ENCODE measurements at regions not wholly inside any gene's neighbourhood (a gene's known extent, or its start where the extent isn't known, plus 50 kb on each side); places are given as distances from the start of the nearest gene placed in this dataset.

- H3K4me1 ChIP-seq, result no peaks in the 10 kb centered on the region
- no TSS peak for BruUV-seq (replicated peaks)
- no peaks in the 10 kb centered on the region for H3K4me1 Mint-ChIP-seq (ENCODE audit: low read depth, unreplicated experiment)
- intact Hi-C loops (cut with micrococcal nuclease; ENCODE audit: unreplicated experiment), result no loop called here
- no peaks in the 10 kb centered on the region for H3K9me3 ChIP-seq
- CTCF ChIA-PET, result no interaction called here
- H3K36me3 Mint-ChIP-seq (ENCODE audit: insufficient read depth, unreplicated experiment), result no peaks in the 10 kb centered on the region
- no peak overlapping the region for H3K27ac Mint-ChIP-seq (ENCODE audit: unreplicated experiment)
- no peak for TF ChIP-seq CTCF (IDR thresholded peaks at IDR 0.05; ENCODE audit: insufficient read depth in 1 of 2, low read depth in 1 of 2, low read length in 1 of 2, severe bottlenecking in 1 of 2, unreplicated experiment in 1 of 2)
- H3K4me3 ChIP-seq (ENCODE audit: low read depth, low read length), result no peak overlapping the region
- H3K27me3 ChIP-seq (replicated peaks; ENCODE audit: control insufficient read depth, insufficient read depth, low read length), result no peaks in the 10 kb centered on the region
- H3K36me3 ChIP-seq (ENCODE audit: control insufficient read depth, insufficient read depth, low read length), result no peaks in the 10 kb centered on the region
- POLR2A ChIA-PET, result no interaction called here
- H3K9me3 Mint-ChIP-seq (ENCODE audit: unreplicated experiment), result no peaks in the 10 kb centered on the region
- DNase-seq, result no peak
- H3K4me3 Mint-ChIP-seq (ENCODE audit: unreplicated experiment), result no peak overlapping the region
- H3K27me3 Mint-ChIP-seq (ENCODE audit: insufficient read depth, unreplicated experiment), result peaks cover 6% of the 10 kb centered on the region
Measured at GRCh38 chr18:30386624-30387023, 655.9 kb downstream of the DSC3 start.

- Histone ChIP-seq H3K9me3 (no peaks in the 10 kb centered on the region), H3K27me3 (replicated peaks; ENCODE audit: control insufficient read depth, insufficient read depth, low read length) (no peaks in the 10 kb centered on the region), H3K36me3 (ENCODE audit: control insufficient read depth, insufficient read depth, low read length) (no peaks in the 10 kb centered on the region), H3K4me3 (ENCODE audit: low read depth, low read length) (no peak overlapping the region), H3K4me1 (no peaks in the 10 kb centered on the region)
- POLR2A ChIA-PET, result no interaction called here
- CTCF ChIA-PET, result no interaction called here
- H3K27ac Mint-ChIP-seq (ENCODE audit: unreplicated experiment), result no peak overlapping the region
- intact Hi-C loops (cut with micrococcal nuclease; ENCODE audit: unreplicated experiment), result no loop called here
- peaks cover 6% of the 10 kb centered on the region for H3K27me3 Mint-ChIP-seq (ENCODE audit: insufficient read depth, unreplicated experiment)
- BruUV-seq (replicated peaks), result no TSS peak
- no peak overlapping the region for H3K4me3 Mint-ChIP-seq (ENCODE audit: unreplicated experiment)
- no peaks in the 10 kb centered on the region for H3K9me3 Mint-ChIP-seq (ENCODE audit: unreplicated experiment)
- no peak for DNase-seq
- no peaks in the 10 kb centered on the region for H3K36me3 Mint-ChIP-seq (ENCODE audit: insufficient read depth, unreplicated experiment)
- no peaks in the 10 kb centered on the region for H3K4me1 Mint-ChIP-seq (ENCODE audit: low read depth, unreplicated experiment)
- no peak for TF ChIP-seq CTCF (IDR thresholded peaks at IDR 0.05; ENCODE audit: insufficient read depth in 1 of 2, low read depth in 1 of 2, low read length in 1 of 2, severe bottlenecking in 1 of 2, unreplicated experiment in 1 of 2)
Measured at GRCh38 chr18:30385684-30386083, 656.9 kb downstream of the DSC3 start.

GRCh38 chr18:30381826-30382225 is 660.7 kb downstream of the DSC3 start:
- DNase-seq, result no peak
- H3K27ac Mint-ChIP-seq (ENCODE audit: unreplicated experiment), result no peak overlapping the region
- POLR2A ChIA-PET, result no interaction called here

More at GRCh38 chr18:30381826-30382225, 660.7 kb downstream of the DSC3 start:
- Mint-ChIP-seq H3K36me3 (ENCODE audit: insufficient read depth, unreplicated experiment) (no peaks in the 10 kb centered on the region), H3K9me3 (ENCODE audit: unreplicated experiment) (no peaks in the 10 kb centered on the region), H3K4me1 (ENCODE audit: low read depth, unreplicated experiment) (no peaks in the 10 kb centered on the region), H3K27me3 (ENCODE audit: insufficient read depth, unreplicated experiment) (peaks cover 3% of the 10 kb centered on the region), H3K4me3 (ENCODE audit: unreplicated experiment) (no peak overlapping the region)
- CTCF ChIA-PET, result no interaction called here
- no peaks in the 10 kb centered on the region for H3K27me3 ChIP-seq (replicated peaks; ENCODE audit: control insufficient read depth, insufficient read depth, low read length)
- no peaks in the 10 kb centered on the region for H3K4me1 ChIP-seq
- BruUV-seq (replicated peaks), result no TSS peak
- no peak for TF ChIP-seq CTCF (IDR thresholded peaks at IDR 0.05; ENCODE audit: insufficient read depth in 1 of 2, low read depth in 1 of 2, low read length in 1 of 2, severe bottlenecking in 1 of 2, unreplicated experiment in 1 of 2)
- no peaks in the 10 kb centered on the region for H3K36me3 ChIP-seq (ENCODE audit: control insufficient read depth, insufficient read depth, low read length)
- H3K9me3 ChIP-seq, result no peaks in the 10 kb centered on the region
- intact Hi-C loops (cut with micrococcal nuclease; ENCODE audit: unreplicated experiment), result no loop called here
- H3K4me3 ChIP-seq (ENCODE audit: low read depth, low read length), result no peak overlapping the region
